HG03520 (cell line): ENCODE measurements at regions not wholly inside any gene's neighbourhood (a gene's known extent, or its start where the extent isn't known, plus 50 kb on each side); places are given as distances from the start of the nearest gene placed in this dataset.

Source experiments
- ATAC-seq: cut with Tn5 transposase; IDR thresholded peaks from one replicate; pipeline ENCODE4 v1.9.1; 2021; ENCODE audit warnings: mild to moderate bottlenecking, moderate library complexity; ENCODE audit not compliant: unreplicated experiment

DNA sequence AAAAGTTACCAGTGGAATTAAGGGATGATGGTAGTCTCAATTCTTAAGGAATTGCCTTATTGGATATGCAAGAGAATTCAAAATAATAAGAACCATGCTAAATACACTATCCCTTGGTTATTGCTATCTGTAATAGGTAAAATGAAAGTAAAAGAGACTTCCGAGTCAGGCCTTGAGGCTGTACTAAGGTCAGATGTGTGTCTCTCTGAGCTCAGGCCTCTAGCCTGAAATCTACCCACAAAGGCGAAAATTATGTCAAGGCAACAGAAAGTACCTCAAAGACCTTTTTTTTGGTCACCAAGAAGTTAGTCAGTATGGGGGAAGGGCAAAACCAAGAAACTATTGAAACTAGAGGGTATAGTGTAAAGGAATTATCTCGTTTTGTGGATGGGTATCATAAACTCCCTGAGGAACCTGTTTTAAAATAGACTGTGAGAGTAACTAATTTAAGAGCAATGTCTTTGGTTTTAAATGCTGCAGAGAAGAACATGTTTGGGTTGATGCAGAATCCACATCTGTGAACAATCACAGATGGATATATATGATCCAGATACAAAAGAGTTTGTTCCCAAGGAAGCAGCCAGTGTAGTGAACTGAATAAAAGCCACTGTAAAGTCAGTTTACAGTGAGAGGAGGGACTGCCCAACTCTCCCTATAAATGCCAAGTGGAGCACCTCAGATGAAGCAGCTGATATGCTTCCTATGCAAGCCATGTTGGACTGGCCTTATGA lies 382.3 kb upstream of the SEMA6D start:
- ATAC-seq: no peak

DNA sequence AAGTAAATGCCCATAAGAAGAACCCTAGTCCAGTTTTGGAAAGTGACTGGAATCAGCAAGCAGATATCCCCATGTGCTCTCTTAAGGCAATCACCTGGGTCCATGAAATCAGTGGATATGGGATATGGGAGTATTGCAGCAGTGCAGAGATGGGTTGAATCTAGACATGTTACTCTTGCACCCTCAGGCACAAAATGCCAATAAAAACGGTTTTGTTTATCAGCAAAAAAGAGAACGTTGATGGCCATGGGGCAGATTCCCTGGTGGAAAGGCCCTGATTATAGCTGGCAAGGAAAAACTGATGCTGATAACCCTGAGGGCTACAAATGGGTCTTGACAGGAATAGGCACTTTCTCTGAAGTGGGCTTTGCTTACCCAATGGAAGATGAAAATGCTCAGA lies 380.2 kb upstream of the SEMA6D start:
- ATAC-seq: no peak

DNA sequence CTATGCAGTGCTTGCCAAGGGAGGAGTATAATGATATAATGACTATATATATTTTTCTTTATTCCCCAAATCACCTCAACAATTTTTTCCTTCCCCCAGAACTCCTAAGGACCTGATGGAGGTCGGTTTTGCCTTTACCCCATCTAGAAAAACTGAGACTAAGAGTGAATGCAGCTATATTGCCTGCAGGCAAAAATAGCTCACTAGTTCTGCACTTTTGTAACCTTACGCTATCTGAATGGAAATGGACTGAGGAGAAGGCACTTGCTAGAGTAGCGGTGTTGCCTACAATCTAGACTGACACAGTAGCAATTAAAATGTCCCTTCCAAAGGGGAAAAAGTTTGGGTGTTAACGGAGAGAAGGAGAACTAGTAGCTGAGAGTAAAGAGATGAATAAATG lies 379.5 kb upstream of the SEMA6D start:
- no peak for ATAC-seq

DNA sequence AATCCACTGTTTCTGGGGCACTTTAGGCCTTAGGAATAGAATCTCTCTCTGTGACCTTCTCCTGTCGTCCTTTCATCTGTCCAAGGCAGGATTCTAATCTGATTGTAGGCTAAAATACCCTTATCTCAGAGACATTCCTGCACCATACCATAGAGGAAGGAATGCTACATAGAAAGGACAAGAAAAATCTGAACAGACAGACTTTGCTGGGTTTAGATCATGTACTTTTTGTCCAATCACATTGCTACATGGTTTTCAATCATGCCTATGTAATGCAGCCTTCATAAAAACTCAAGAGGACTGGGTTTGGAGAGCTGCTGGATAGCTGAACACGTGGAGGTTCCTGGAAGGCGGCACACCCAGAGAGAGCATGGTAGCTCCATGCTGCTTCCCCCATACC lies 378.5 kb upstream of the SEMA6D start:
- no peak for ATAC-seq

DNA sequence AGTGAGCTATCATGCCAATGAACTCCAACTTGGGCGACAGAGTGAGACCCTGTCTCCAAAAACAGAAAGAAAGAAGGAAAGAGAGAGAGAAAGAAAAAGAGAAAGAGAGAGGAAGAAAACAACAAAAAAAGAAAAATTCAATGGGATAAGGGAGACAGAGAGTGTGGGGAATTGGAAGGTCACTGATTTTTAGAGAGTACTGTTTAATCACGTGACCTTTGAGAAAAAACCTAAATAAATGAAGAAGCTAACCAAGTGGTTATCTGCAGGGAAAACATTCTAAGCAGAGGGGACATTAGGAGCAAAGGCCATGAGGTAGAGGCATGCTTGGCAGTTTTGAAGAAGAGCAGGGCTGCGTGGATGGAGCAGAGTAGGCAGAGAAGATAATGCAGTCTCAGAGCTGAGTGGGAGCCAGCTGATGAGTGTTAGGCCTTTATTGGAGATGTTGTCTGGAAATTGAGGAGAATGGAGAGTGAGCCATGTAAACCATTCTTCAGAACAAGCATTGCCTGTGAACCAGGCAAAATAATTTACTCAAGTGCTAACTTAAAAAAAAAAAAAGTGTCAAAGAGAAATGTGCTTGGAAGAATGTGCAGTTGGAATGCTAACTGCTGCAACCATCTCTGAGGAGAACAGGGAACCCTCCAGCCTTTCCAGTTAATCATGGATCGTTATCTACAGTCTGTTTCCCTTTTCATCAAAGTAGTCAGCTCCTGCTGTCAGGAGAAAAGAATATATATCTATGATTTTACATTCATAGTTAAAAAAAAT lies 377.3 kb upstream of the SEMA6D start:
- ATAC-seq: no peak

DNA sequence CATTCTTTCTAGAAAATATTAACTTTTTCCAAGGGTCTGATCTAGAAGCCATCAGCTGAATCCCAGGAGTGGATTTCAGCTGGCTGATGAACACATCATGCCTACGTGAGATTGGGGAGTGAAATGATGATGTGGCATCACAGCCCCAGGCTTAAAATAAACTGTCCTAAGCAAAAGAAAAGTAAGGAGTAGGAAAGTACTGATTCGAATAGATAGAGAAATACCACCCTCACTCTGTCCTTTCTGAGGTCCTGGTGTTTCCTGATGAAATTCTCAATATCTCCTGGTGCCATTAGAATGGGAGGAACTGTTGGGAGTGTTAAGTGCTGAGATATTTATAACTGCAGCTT lies 376.8 kb upstream of the SEMA6D start:
- no peak for ATAC-seq

DNA sequence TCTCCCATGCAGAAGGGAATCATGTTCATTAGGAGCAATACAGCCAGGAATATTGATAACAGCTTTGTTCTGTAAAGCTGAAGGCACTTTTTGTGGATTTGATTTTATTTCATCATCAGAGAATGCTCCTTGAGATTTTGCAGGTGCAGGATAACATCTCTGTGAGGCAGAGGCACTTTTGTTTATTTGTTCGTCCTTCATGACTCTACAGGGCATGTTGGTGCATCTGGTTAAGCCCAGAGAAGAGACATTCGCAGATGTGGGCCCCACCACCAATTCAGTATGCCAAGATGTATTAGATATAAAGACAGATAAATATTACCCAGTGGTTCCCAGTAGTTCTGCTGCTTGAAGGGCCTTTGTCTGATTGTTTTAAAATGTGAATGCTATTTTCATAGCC lies 368.1 kb upstream of the SEMA6D start:
- no peak for ATAC-seq

DNA sequence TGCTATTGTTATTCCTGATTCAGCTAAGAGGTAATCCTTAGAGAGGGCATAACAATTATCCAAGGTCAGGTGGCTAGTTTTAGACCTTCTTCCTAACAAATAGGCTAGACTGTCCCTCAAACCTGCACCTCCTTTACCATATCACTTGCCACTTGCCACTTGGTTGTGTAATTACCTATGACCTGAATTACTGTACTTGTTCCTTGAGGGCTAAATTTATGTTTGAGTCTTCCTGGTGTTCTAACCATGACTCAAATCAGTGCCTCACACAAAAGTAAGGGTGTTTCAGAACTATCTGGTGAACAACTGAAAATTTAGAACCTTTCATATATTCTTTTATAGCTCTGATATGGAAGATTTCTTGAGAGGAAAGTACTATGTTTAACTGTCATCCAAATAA lies 365.8 kb upstream of the SEMA6D start:
- no peak for ATAC-seq

DNA sequence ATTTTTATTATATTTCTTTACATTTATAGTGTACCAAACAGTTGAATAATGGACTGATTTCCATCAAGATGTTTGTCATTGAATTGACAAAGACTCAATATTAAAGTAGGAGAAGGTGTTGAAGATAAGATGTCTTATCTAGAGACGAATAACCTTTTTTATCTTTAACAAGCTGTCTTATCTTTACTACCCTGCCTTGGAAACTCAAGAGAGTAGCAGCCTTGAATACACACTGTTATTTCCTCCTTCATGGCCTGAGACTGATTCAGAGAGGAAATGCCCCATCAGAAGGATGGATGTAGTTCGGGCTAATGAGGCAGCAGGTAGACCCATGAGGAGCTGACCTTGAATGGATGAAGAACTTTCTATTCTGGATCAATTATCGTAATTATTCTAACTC lies 365.1 kb upstream of the SEMA6D start:
- ATAC-seq: no peak

DNA sequence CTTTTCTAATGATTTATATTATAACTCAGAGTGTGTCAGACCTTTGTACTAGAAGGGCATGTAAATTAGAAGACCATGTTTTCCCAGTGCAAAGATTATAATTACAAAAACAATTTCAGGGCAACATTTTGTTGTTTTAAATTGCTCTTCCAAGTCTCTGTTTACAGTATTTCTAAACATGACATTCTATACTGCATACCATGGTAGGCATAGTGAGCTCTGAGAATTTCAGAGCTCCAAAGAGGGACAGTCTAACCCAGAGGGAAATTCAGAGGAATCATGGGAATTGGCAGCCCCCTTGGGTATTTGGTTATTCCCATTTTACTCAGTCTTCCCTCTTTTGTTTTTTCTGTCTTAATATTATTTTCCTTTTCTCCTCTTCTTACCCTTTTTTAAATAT lies 361.5 kb upstream of the SEMA6D start:
- no peak for ATAC-seq

DNA sequence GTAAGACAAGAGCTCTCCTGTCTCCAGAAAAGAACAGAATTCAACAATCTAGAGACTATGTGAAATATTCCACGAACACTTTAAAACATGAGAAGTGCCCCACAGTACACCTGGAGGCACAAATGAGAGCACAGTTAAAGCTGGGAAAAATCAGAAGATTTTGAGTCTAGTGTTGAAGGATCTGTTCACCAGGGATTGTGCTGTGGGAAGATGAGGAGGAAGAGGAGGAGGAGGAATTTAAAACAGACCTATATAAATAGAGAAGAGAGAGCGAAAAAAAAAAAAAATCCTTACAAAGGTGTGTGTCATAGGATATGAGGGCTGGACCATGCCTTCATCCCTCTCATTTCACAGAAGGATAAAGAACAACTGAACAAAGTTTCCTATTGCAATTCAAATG lies 361.0 kb upstream of the SEMA6D start:
- no peak for ATAC-seq

DNA sequence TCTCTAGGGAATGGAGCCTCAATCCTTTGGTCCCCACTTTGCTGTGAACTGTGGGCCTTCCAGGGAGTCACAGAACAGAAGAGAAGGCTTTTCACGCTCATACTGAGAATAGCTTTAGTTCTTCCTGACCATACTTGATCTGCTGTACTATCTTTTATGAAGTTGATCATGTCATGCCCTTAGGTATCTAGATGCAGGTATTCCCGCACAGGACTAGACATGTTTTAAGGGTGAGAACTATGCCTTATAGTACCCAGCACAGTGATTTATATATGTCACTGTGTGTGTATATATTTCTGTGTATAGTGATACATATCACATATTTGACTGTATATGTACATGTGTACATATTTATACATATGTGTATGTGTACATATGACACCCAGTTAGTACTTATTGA lies 358.4 kb upstream of the SEMA6D start:
- no peak for ATAC-seq

DNA sequence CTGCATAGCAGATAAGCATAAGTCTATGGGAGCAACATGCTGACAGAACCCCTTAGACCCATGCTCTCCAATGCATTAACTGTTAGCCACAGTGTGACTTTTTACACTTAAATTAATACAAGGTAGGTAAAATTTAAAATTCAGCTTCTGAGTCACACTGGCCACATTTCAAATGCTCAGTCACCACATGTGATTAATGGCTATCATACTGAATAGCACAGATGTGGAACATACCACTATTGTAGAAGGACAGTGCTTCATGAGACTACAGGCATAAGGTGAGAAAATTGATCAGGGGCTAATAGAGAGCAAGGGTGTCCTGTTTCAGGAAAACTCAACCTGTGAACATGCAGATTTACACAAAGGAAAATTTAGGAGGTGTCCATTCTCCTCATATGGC lies 357.0 kb upstream of the SEMA6D start:
- no peak for ATAC-seq

DNA sequence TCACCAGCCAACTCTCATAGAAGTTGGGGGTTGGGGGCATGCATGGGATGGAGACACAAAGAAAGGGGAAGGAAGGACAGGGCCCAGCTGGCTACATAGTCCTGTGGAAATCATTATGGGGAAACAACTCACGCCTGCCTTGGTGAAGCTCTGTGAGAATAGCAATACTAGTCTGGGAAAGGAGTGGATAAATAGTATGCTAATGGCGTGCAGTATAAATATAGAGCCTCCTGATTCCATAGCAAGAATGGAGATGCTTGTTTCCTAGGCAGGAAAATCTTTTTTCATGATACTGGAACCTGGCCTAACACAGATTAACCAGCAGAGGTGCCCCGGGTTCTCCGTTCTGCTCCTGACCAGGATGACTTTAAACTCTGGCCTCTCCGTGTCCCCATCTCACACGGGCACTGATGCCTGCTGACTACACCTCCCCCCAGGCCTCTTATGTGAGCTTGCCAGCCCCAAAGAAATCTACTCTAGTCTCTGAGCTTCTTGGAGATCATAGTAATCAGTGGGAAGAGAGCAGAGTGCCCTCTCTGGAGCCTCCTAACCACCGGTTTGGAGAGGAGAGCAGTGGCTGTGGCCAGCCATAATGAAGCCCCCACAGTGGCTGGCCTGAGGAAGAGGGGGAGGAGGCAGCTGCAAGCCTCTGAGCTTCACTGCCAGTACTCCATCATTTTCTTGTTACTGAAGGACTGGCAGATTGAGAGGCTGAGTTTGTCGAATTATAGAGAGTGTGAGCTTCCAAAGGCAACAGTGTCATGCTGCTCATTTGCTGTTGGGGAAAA lies 355.0 kb upstream of the SEMA6D start:
- no peak for ATAC-seq

DNA sequence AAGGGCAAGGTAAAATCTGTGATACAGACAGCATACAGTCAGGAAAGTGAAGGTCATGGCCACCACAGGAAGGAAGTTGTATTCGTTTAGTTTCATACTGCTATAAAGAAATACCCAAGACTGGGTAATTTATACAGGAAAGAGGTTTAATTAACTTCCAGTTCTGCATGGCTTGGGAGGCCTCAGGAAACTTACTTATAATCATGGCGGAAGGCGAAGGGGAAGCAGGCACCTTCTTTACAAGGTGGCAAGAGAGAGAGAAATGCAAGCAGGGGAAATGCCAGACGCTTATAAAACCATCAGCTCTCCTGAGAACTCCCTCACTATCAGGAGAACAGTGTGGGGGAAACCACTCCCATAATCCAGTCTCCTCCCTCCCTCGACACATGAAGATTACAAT lies 353.7 kb upstream of the SEMA6D start:
- no peak for ATAC-seq

DNA sequence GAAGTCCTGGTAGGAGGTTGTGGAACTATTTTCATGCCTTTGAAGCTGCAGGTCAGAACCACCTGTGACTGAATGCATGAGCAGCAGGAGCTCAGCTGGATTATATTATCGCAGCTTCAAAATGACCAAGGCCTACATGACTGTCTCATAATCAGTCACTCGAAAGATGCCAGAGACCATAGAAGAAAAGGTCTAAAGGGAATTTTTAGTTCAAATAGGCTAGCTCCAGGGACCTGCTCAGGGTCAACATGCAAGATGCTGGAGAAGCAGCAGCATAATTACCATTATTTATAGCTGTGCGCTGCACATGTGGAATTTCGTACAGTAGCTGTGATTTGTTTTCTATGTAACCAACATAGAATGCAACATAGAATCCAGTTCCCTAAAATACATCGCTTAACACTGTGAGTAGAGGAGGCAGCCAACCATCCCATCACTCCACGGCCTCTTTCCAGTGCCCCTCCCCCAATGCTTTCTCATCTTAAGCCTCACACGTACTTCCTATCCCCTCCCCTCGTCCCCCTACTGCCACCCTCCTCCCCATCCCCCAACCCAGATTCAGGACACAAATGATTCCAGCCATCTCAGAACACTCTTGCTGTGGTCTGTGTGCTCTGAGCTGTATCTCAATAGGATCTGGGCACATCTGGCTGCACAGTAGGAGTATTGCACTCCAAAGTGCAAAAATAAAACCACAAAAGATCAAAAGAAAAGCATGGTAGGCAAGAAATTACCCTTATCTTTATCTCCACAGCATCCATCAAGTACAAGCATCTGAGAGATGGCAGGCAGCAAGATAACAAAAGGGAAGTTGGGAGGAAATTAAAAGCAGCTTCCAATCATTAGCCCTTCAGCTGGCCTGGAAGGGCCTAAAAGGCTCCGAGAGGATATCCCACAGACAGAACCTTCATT lies 352.8 kb upstream of the SEMA6D start:
- ATAC-seq: no peak

DNA sequence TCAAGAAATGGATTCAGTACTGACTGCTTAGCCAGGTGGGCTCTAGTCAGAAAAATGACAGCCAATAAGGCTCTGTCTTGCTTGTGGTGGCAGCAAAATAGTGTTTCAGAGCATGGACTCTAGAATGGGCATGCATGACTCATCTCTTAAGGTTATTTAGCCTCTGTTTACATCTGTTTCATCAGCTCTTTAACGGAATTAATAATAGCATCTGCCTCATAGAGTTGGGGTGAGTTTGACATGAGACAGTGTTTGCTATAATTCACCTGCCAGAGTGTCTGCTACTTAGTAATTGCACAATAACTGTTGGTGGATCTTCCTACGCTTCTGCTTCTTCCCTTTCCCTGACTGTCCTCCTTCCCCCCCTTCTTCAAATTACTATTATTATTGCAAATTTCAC lies 350.4 kb upstream of the SEMA6D start:
- ATAC-seq: no peak

DNA sequence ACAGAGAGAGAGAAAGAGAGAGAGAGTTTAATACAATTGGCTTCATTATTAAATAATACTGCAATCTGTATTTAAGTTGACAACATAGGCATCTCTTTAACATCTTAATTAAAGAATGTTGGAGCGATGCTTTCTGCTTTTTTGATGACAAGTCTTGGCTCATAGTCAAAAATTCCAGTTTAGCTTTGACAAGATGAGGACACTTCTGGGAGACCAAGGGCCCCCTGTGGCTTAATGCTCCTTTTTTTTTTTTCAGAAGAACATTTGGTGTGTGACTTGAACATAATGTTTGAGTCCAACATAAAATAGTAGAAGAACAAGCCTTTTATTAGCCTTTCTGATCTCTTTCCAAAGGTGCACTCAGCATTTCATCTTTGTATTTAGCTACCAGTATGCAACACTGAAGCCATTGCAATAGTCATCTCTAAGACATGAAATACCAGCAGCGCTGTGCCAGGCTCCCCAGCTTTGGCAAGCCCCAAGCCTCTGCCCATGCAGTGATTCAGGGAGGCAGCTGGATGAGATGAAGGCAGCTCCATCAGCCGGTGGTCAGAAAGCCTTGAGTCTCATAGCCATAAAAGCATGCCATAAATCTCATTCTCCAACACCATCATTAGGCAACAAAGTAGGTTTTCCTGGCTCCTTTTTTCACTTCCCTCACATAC lies 349.4 kb upstream of the SEMA6D start:
- no peak for ATAC-seq

DNA sequence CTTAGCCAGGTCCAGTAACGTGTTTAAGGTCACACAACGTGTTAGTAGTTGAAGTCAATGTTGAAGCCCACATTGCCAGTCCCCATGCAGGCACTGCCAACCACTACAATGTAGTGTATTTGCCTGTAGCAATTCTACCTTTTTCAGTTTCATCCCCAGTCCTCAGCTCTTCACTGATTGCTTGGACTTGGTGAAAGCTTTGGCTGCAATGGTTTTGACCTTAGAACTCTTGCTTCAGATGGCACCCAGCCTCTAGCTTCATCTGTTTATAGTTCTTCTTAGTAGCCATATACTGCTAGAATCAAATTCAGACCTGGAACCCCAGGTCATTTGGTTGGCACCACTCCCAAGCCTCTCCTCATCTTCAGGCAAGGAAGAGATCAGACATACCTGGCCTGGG lies 345.4 kb upstream of the SEMA6D start:
- ATAC-seq: no peak

DNA sequence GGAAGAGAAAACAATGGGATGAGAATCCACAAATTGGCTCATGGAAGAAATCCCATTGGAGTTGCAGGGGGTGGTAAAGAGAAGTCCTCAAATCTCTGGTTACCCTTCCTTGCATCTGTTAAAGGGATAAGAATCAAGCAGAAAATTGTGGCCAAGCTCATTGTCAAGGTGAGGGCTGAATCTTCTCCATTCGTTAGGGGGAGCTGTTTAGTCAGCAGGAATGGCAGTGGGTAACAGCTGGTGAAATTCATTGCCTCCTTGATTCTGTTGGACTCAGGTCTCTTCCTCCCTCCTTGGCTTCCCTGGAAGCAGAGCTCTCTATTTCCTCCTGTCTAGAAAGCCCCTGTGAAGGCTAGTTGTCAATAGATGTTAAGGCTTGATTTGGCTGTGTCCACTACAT lies 343.1 kb upstream of the SEMA6D start:
- ATAC-seq: no peak
